Mucosa of rectum (tissue), 2 donors: ENCODE measurements at regions not wholly inside any gene's neighbourhood (a gene's known extent, or its start where the extent isn't known, plus 50 kb on each side); places are given as distances from the start of the nearest gene placed in this dataset.
"Not testable (repeated sequence)": the region's sequence is repeated elsewhere in the genome, so short reads cannot be mapped to it uniquely, and the experiment has no call there.

Source experiments
- H3K27ac ChIP-seq, 2 donors: one replicate each; pipeline ENCODE4 v1.7.0; 2013; ENCODE audit warnings: inconsistent platforms in 2 of 2, low read depth in 2 of 2, low read length in 2 of 2
- H3K27me3 ChIP-seq, 2 donors: one replicate each; pipeline ENCODE4 v1.7.0; 2013; ENCODE audit warnings: low read length in 2 of 2; ENCODE audit not compliant: control insufficient read depth in 2 of 2, insufficient read depth in 2 of 2
- H3K36me3 ChIP-seq, 2 donors: one replicate each; pipeline ENCODE4 v1.7.0; 2013; ENCODE audit warnings: low read length in 2 of 2; ENCODE audit not compliant: control insufficient read depth in 2 of 2, insufficient read depth in 2 of 2
- H3K4me1 ChIP-seq, 2 donors: one replicate each; pipeline ENCODE4 v1.7.0; 2013; ENCODE audit warnings: low read length in 2 of 2, mild to moderate bottlenecking in 1 of 2; ENCODE audit not compliant: control insufficient read depth in 2 of 2, insufficient read depth in 2 of 2
- H3K4me3 ChIP-seq, 2 donors: one replicate each; pipeline ENCODE4 v1.7.0; 2013; ENCODE audit warnings: low read length in 2 of 2
- H3K9ac ChIP-seq, 2 donors: one replicate each; pipeline ENCODE4 v1.7.0; 2013; ENCODE audit warnings: low read length in 2 of 2, low read depth in 1 of 2, mild to moderate bottlenecking in 1 of 2
- H3K9me3 ChIP-seq, 2 donors: one replicate each; pipeline ENCODE4 v1.7.0; 2013; ENCODE audit warnings: low read length in 2 of 2; ENCODE audit not compliant: control insufficient read depth in 2 of 2
- donor health status: healthy.
- donor health status: Normal muscosa, but diverticular disease.

DNA sequence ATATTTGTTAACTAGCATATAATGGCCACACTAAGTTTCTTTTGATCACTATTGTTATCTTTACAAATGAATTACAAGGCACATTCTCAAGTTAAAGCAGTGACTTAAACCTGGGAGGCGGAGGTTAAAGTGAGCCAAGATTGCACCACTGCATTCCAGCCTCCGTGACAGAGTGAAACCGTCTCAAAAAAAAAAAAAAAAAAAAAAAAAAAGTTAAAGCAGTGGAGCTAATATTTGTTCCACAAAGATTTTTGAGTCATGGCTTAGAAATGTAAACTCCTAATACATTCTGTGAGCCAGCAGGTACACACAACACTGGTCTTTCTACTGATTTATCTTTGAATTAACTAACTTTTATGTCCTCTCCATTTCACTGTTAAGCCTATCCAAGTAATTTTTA, 221.7 kb upstream of the HTR1E start:
- H3K9ac ChIP-seq: no peak overlapping the region
- H3K9me3 ChIP-seq: peaks cover 0 to 2% of the 10 kb centered on the region in 2 donors
- no peak overlapping the region for H3K27ac ChIP-seq

DNA sequence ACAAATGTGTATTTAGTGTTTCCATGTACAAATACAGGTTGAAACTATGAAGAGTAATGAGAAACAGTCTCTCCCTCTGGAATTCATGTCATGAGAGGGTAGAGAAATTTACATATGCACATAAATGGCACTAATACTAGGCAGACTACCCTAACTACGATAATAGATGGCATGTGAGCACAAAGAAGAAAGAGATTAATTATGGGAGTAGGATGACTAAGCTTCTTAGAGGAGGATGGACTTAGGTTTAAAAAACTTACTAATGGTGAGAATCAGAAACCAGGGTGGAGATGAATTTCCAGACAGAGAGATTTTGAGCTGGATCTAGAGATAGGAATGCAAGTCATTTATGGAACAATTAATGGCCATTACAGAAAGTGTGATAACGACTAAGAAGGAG, 225.3 kb upstream of the HTR1E start:
- no peak overlapping the region for H3K4me3 ChIP-seq
- no peak overlapping the region for H3K9ac ChIP-seq
- H3K27ac ChIP-seq: no peak overlapping the region
- H3K36me3 ChIP-seq: no peaks in the 10 kb centered on the region
- no peaks in the 10 kb centered on the region for H3K27me3 ChIP-seq
- H3K4me1 ChIP-seq: no peaks in the 10 kb centered on the region
- peaks cover 0 to 2% of the 10 kb centered on the region in 2 donors for H3K9me3 ChIP-seq

More for the DNA sequence above, 221.7 kb upstream of the HTR1E start:
- no peaks in the 10 kb centered on the region for H3K4me1 ChIP-seq
- no peak overlapping the region for H3K4me3 ChIP-seq
- no peaks in the 10 kb centered on the region for H3K36me3 ChIP-seq
- no peaks in the 10 kb centered on the region for H3K27me3 ChIP-seq

DNA sequence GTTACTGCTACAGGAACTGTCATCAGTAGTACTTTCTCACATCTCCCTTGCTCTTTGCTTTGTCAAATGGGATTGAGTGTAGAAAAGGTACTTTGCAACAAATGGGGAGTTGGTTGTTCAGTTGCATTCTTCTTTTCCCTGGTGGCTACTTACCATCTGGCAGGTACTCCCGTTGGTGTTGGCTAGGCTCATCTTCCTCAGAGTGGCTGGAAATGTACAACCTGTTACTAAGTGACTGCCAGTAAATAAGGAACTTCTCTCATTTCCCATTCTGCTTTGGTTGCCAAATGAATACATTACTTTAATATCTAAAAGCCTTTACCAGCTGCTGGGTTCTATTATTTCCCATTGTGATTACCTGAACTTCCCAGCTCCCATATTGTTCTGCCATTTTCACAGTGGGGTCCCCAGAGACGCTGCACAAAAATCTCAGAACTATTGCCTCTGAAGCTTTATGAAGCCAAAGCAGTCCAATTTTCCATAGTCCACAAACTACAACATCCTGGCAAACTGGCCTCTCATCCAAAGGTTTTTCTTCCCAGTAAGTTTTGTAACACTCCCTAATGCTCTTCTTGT, 229.7 kb upstream of the HTR1E start:
- H3K27ac ChIP-seq: no peak overlapping the region
- no peak overlapping the region for H3K4me3 ChIP-seq
- no peak overlapping the region for H3K9ac ChIP-seq
- peaks cover 0 to 2% of the 10 kb centered on the region in 2 donors for H3K9me3 ChIP-seq
- H3K4me1 ChIP-seq: no peaks in the 10 kb centered on the region
- H3K36me3 ChIP-seq: no peaks in the 10 kb centered on the region
- H3K27me3 ChIP-seq: no peaks in the 10 kb centered on the region

DNA sequence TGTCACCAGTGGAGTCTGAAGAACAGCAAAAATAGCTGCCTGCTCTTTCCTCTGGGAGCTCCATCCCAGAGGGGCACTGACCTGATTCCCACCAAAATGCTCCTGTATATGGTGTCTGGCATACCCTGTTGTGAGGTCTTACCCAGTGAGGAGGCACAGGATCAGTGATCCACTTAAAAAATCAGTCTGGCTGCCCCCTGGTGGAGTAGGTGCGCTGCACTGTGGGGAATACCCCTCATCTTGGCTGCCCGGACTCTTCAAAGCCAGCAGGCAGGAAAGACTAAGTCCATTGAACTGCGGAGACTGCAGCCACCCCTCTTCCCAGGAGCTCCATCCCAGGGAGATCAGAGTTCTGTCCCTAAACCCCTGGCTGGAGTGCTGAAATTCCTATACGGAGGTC, 230.9 kb upstream of the HTR1E start:
- Histone ChIP-seq H3K27ac (no peak overlapping the region), H3K36me3 (no peaks in the 10 kb centered on the region), H3K4me3 (no peak overlapping the region), H3K27me3 (no peaks in the 10 kb centered on the region), H3K9ac (no peak overlapping the region), H3K9me3 (no peaks in the 10 kb centered on the region), H3K4me1 (no peaks in the 10 kb centered on the region)

DNA sequence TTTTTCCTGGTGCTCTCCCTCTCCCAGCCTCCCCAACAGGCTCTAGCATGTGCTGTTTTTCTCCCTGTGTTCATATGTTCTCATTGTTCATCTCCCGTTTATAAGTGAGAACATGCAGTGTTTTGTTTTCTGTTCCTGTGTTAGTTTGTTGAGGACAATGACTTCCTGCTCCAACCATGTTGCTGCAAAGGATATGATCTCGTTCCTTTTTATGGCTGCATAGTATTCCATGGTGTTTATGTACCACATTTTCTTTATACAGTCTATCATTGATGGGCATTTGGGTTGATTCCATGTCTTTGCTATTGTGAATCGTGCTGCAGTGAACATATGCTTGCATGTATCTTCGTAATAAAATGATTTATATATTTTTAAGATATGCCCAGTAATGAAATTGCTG, 236.1 kb upstream of the HTR1E start:
- not testable (repeated sequence) for H3K4me1 ChIP-seq, H3K4me3 ChIP-seq, H3K27ac ChIP-seq, H3K9ac ChIP-seq, H3K9me3 ChIP-seq, H3K27me3 ChIP-seq, H3K36me3 ChIP-seq

DNA sequence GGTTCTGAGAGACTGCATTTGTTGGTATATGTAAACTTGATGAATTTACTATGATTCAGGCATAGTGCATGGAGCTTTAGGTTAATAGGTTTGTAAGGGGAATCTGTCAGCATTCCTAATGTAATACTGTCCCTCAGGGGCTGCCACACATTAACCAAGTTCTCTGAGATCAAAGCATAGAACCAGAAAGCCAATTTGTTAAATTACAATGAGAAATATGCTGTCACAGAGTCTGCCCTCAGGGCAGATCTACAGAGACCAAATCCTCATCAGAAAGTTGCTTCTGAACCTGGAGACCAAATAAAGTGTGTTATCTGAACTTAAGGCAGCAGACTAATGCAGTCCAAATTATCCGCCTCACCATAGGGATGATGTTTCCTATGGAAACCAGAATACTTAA, 250.8 kb upstream of the HTR1E start:
- Histone ChIP-seq H3K9ac (no peak overlapping the region), H3K36me3 (no peaks in the 10 kb centered on the region), H3K9me3 (no peaks in the 10 kb centered on the region), H3K27me3 (no peaks in the 10 kb centered on the region), H3K4me1 (no peaks in the 10 kb centered on the region), H3K4me3 (no peak overlapping the region), H3K27ac (no peak overlapping the region)

DNA sequence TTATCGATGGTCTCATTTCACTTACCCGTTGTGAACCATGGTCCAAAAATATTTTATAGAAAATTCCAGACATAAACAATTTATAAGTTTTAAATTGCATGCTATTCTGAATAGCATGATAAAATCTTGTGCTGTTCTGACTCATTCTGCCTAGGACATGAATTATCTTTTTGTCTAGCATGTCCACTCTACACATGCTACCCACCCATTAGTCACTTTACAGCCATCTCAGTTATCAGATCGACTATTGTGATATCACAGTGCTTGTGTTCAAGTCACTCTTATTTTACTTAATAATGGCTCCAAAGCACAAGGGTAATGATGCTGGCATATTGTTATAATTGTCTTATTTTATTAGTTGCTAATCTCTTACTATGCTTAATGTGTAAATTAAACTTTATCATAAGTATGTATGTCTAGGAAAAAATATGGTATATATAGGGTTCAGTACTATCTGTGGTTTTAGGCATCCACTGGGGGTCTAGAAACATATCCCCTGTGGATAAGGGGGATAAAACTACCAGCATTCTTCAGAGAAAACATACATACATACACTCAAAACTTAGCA, 252.0 kb upstream of the HTR1E start:
- Histone ChIP-seq H3K9me3 (no peaks in the 10 kb centered on the region), H3K36me3 (no peaks in the 10 kb centered on the region), H3K27ac (no peak overlapping the region), H3K27me3 (no peaks in the 10 kb centered on the region), H3K9ac (no peak overlapping the region), H3K4me1 (no peaks in the 10 kb centered on the region), H3K4me3 (no peak overlapping the region)

DNA sequence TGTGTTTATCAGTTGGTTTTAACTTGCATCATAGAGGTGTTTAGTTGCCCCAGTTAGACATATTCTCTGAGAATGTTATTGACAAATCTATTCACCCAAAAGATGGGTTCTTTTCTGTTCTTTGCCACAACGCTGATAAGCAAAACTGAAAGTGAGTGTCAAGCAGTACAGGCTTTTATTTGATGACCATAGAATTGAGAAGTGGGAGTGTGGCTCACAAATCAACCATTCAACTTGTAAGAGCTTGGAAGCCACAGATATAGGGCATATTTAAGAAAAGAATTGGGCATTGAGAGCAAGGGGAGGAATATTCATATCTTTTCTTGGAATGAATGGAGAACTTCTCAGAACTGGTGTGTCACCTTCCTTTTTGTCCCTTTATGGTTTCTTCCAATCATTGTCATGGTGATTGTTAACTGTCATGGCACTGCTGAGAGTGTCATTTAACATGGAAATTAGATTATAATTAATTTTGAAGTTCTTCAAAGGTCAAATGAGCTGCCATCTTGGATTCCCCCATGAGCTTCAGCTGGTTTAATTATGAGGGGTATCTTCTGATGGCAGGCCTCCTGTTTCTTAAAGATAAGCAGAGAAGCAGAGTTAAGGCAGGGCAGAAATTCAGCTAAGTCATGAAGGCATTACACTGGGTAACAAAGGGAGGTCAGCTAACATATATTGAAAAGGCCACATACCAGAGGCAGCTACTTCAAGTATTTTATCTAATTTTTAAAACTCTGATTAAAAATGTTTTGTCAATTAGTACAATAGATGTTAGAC, 254.0 kb upstream of the HTR1E start:
- Histone ChIP-seq H3K27ac (no peak overlapping the region), H3K9ac (no peak overlapping the region), H3K36me3 (no peaks in the 10 kb centered on the region), H3K9me3 (no peaks in the 10 kb centered on the region), H3K27me3 (no peaks in the 10 kb centered on the region), H3K4me3 (no peak overlapping the region), H3K4me1 (no peaks in the 10 kb centered on the region)

DNA sequence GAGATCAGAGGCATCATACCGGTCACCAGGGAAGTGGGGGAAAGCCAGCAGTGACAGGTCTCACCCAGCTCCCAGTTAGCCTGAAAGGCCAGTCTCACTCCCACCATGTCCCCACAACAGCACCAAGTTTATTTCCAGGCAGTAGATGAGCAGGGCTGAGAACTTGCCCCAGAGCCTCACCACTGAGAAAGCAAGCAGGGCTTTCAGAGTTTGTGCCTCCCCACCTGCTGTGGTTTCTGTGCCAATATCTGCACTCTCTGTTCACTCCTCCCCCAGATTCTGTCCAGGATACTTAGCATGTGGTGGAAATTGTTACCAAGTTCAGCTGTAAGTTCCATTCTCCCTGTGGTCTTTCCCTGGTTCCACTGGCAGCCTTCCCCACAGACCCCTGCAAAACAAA, 255.0 kb upstream of the HTR1E start:
- Histone ChIP-seq H3K27ac (no peak overlapping the region), H3K4me1 (no peaks in the 10 kb centered on the region), H3K9me3 (no peaks in the 10 kb centered on the region), H3K9ac (no peak overlapping the region), H3K36me3 (no peaks in the 10 kb centered on the region), H3K27me3 (no peaks in the 10 kb centered on the region), H3K4me3 (no peak overlapping the region)

DNA sequence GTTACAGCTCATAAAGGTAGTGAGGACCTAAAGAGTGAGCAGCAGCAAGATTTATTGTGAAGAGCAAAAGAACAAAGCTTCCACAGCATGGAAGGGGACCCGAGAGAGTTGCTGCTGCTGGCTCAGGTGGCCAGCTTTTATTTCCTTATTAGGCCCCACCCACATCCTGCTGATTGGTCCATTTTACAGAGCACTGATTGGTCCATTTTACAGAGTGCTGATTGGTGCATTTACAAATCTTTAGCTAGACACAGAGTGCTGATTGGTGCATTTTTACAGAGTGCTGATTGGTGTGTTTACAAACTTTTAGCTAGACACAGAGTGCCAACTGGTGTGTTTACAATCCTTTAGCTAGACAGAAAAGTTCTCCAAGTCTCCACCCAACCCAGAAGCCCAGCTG, 256.2 kb upstream of the HTR1E start:
- H3K4me1 ChIP-seq, H3K4me3 ChIP-seq, H3K27ac ChIP-seq, H3K9ac ChIP-seq, H3K9me3 ChIP-seq, H3K36me3 ChIP-seq, H3K27me3 ChIP-seq: not testable (repeated sequence)
